IMR-90 (cell line): ENCODE measurements at regions not wholly inside any gene's neighbourhood (a gene's known extent, or its start where the extent isn't known, plus 50 kb on each side); places are given as distances from the start of the nearest gene placed in this dataset.

Experiments
- ATAC-seq: fragments of 200-7000 bp; cut with Tn5 transposase; 2 replicates; pipeline ENCODE4 v1.9.1; 2020; ENCODE audit warnings: low read depth, mild to moderate bottlenecking, moderate library complexity
- BruUV-seq: library from RNA; stranded (reverse); fragments of 400-500 nt; replicated peaks from 2 replicates; lab custom pipeline; 2021; lab: Mats Ljungman, UMichigan
- CTCF ChIA-PET: fragments of 300-600 bp; formaldehyde crosslinking; extraction: SDS; loops from one replicate; lab custom pipeline; 2021; ENCODE audit warnings: antibody characterized with exemption; lab: Yijun Ruan, JAX
- POLR2A ChIA-PET: fragments of 300-600 bp; sonication (Branson Sonifier 250); formaldehyde crosslinking; loops from one replicate; lab custom pipeline; 2022; ENCODE audit warnings: antibody characterized with exemption; ENCODE audit not compliant: unreplicated experiment; lab: Charles Lee
- DNase-seq: peaks from one replicate; pipeline ENCODE4 v3.0.0; 2013
- H2AFZ ChIP-seq: replicated peaks from 2 replicates; pipeline ENCODE3; 2013; ENCODE audit warnings: low read length, mild to moderate bottlenecking; ENCODE audit not compliant: poor library complexity
- H2AK5ac ChIP-seq: 2 replicates; pipeline ENCODE4 v1.6.1; 2013; ENCODE audit warnings: low read depth, low read length, inconsistent platforms
- H2AK9ac ChIP-seq: replicated peaks from 2 replicates; pipeline ENCODE3; 2013; ENCODE audit warnings: mild to moderate bottlenecking, low read depth, low read length, moderate library complexity; ENCODE audit not compliant: poor library complexity
- H2BK120ac ChIP-seq: 2 replicates; pipeline ENCODE4 v1.6.1; 2013; ENCODE audit warnings: low read depth, low read length, inconsistent platforms
- H2BK15ac ChIP-seq: 3 replicates; pipeline ENCODE4 v1.6.1; 2013; ENCODE audit warnings: low read depth, low read length, inconsistent platforms
- H2BK20ac ChIP-seq: 2 replicates; pipeline ENCODE4 v1.6.1; 2013; ENCODE audit warnings: low read depth, mild to moderate bottlenecking, inconsistent platforms, low read length, moderate library complexity
- H2BK5ac ChIP-seq: 2 replicates; pipeline ENCODE4 v1.6.1; 2013; ENCODE audit warnings: mild to moderate bottlenecking, low read depth, low read length, inconsistent platforms; ENCODE audit not compliant: poor library complexity, severe bottlenecking
- H3K14ac ChIP-seq: replicated peaks from 2 replicates; pipeline ENCODE4 v1.6.1; 2013; ENCODE audit warnings: low read depth, low read length, inconsistent platforms
- H3K18ac ChIP-seq: 2 replicates; pipeline ENCODE4 v1.6.1; 2013; ENCODE audit warnings: low read depth, low read length, control low read depth
- H3K23ac ChIP-seq: 2 replicates; pipeline ENCODE4 v1.6.1; 2013; ENCODE audit warnings: low read depth, low read length, inconsistent platforms
- H3K27ac ChIP-seq: 2 replicates; pipeline ENCODE4 v1.5.1; 2013; ENCODE audit warnings: mild to moderate bottlenecking, control low read depth, low read length; ENCODE audit not compliant: insufficient read depth
- H3K27me3 ChIP-seq: 2 replicates; pipeline ENCODE4 v1.6.1; 2013; ENCODE audit warnings: low read length; ENCODE audit not compliant: control insufficient read depth, insufficient read depth
- H3K36me3 ChIP-seq: 2 replicates; pipeline ENCODE4 v1.6.1; 2013; ENCODE audit warnings: low read length, mixed read lengths; ENCODE audit not compliant: control insufficient read depth, insufficient read depth
- H3K4ac ChIP-seq: 2 replicates; pipeline ENCODE4 v1.6.1; 2013; ENCODE audit warnings: low read depth, low read length, inconsistent platforms
- H3K4me1 ChIP-seq: 2 replicates; pipeline ENCODE4 v1.6.1; 2013; ENCODE audit warnings: low read length, mixed read lengths; ENCODE audit not compliant: control insufficient read depth, insufficient read depth
- H3K4me2 ChIP-seq: 2 replicates; pipeline ENCODE4 v1.6.1; 2013; ENCODE audit warnings: low read depth, mild to moderate bottlenecking, control low read depth, low read length, moderate library complexity
- H3K4me3 ChIP-seq: 2 replicates; pipeline ENCODE4 v1.5.1; 2013; ENCODE audit warnings: low read depth, mild to moderate bottlenecking, control low read depth, low read length, moderate library complexity; ENCODE audit not compliant: insufficient read depth
- H3K56ac ChIP-seq: 2 replicates; pipeline ENCODE4 v1.6.1; 2013; ENCODE audit warnings: low read length, inconsistent platforms; ENCODE audit not compliant: insufficient read depth; ENCODE audit errors: extremely low read depth
- H3K79me1 ChIP-seq, 2 experiments: 2 replicates each; pipeline ENCODE4 v1.6.1; 2013; ENCODE audit warnings: low read length in 2 of 2, inconsistent platforms in 1 of 2, low read depth in 1 of 2
- H3K9ac ChIP-seq: 2 replicates; pipeline ENCODE4 v1.6.1; 2013; ENCODE audit warnings: low read depth, low read length, control low read depth
- H3K9me1 ChIP-seq: 2 replicates; pipeline ENCODE4 v1.6.1; 2013; ENCODE audit warnings: low read length, inconsistent platforms; ENCODE audit not compliant: insufficient read depth
- H3K9me3 ChIP-seq: 2 replicates; pipeline ENCODE4 v1.6.1; 2013; ENCODE audit warnings: low read length; ENCODE audit not compliant: control insufficient read depth, insufficient read depth
- H4K20me1 ChIP-seq: 2 replicates; pipeline ENCODE4 v1.6.1; 2013; ENCODE audit warnings: low read length, inconsistent platforms; ENCODE audit not compliant: insufficient read depth
- H4K5ac ChIP-seq: 2 replicates; pipeline ENCODE4 v1.6.1; 2013; ENCODE audit warnings: mild to moderate bottlenecking, low read depth, low read length, control low read depth
- H4K8ac ChIP-seq, 2 experiments: 2 replicates each; pipeline ENCODE4 v1.6.1; 2013; ENCODE audit warnings: low read depth in 2 of 2, low read length in 2 of 2, control low read depth in 1 of 2, inconsistent platforms in 1 of 2
- H4K91ac ChIP-seq: 2 replicates; pipeline ENCODE4 v1.6.1; 2013; ENCODE audit warnings: low read depth, low read length, inconsistent platforms; ENCODE audit not compliant: insufficient read depth
- BHLHE40 ChIP-seq: fragments of 150-350 bp; IDR thresholded peaks from 2 replicates; pipeline ENCODE4 v1.6.1; 2016; ENCODE audit warnings: mild to moderate bottlenecking, low read depth, low read length
- CEBPB ChIP-seq: IDR thresholded peaks from 2 replicates; pipeline ENCODE4 v1.6.1; 2012; ENCODE audit warnings: low read depth, low read length, improper control_type of control experiment
- CHD1 ChIP-seq: IDR thresholded peaks from 2 replicates; pipeline ENCODE4 v1.6.1; 2012; ENCODE audit warnings: low read depth, low read length, improper control_type of control experiment
- FOS ChIP-seq: fragments of 150-350 bp; IDR thresholded peaks from 2 replicates; pipeline ENCODE4 v1.6.1; 2016; ENCODE audit warnings: low read depth, low read length
- MAFK ChIP-seq: IDR thresholded peaks from 2 replicates; pipeline ENCODE4 v1.6.1; 2012; ENCODE audit warnings: low read depth, low read length, improper control_type of control experiment
- MAZ ChIP-seq: IDR thresholded peaks from 2 replicates; pipeline ENCODE4 v1.6.1; 2012; ENCODE audit warnings: low read depth, mild to moderate bottlenecking, low read length, improper control_type of control experiment, moderate library complexity, borderline replicate concordance
- MXI1 ChIP-seq: IDR thresholded peaks from 2 replicates; pipeline ENCODE4 v1.6.1; 2012; ENCODE audit warnings: low read depth, mild to moderate bottlenecking, low read length, moderate library complexity, borderline replicate concordance
- NFE2L2 ChIP-seq: fragments of 150-350 bp; IDR thresholded peaks from 2 replicates; pipeline ENCODE4 v1.6.1; 2016; ENCODE audit warnings: low read depth, mild to moderate bottlenecking, low read length
- POLR2A ChIP-seq: IDR thresholded peaks from 2 replicates; pipeline ENCODE4 v1.6.1; 2012; ENCODE audit warnings: mild to moderate bottlenecking, low read depth, low read length
- RAD21 ChIP-seq: IDR thresholded peaks from 2 replicates; pipeline ENCODE4 v1.6.1; 2012; ENCODE audit warnings: low read length, improper control_type of control experiment
- RCOR1 ChIP-seq: IDR thresholded peaks from 2 replicates; pipeline ENCODE4 v1.6.1; 2012; ENCODE audit warnings: mild to moderate bottlenecking, low read length, improper control_type of control experiment; ENCODE audit not compliant: insufficient replicate concordance
- RFX5 ChIP-seq: IDR thresholded peaks from 2 replicates; pipeline ENCODE4 v1.8.0; 2012; ENCODE audit warnings: low read depth, mild to moderate bottlenecking, low read length, moderate library complexity
- SMC3 ChIP-seq: fragments of 150-350 bp; IDR thresholded peaks from 2 replicates; pipeline ENCODE4 v1.6.1; 2016; ENCODE audit warnings: low read depth, mild to moderate bottlenecking, antibody characterized with exemption, low read length, moderate library complexity
- dilution Hi-C: fragments of 300-500 bp; cut with HindIII; formaldehyde crosslinking; loops from one replicate; pipeline ENCODE4 v1.14.3; 2018; ENCODE audit warnings: low sequenced_read_pairs; ENCODE audit not compliant: unreplicated experiment
- in situ Hi-C: fragments of 300-500 bp; cut with MboI; formaldehyde crosslinking; loops from 3 replicates; pipeline ENCODE4 v1.14.3; 2019; ENCODE audit warnings: low sequenced_read_pairs, inconsistent platforms, mixed read lengths
- intact Hi-C: fragments of 100-400 bp; cut with micrococcal nuclease; formaldehyde crosslinking; loops from 2 replicates; pipeline ENCODE4 v1.10.0; 2022
- TF ChIP-seq, protein P1 (sequence below): fragments of 150-350 bp; IDR thresholded peaks from 2 replicates; pipeline ENCODE4 v1.6.1; 2017; ENCODE audit warnings: mild to moderate bottlenecking, antibody characterized with exemption, low read length, low read depth
- TF ChIP-seq, protein P2 (sequence below): conservative IDR thresholded peaks from 2 replicates; pipeline ENCODE4 v1.5.1; 2012; ENCODE audit warnings: mild to moderate bottlenecking, low read depth, low read length, improper control_type of control experiment
- TF ChIP-seq, protein P3 (sequence below): fragments of 150-350 bp; IDR thresholded peaks from 2 replicates; pipeline ENCODE4 v1.6.1; 2016; ENCODE audit warnings: low read depth, mild to moderate bottlenecking, low read length, moderate library complexity, borderline replicate concordance

DNA sequence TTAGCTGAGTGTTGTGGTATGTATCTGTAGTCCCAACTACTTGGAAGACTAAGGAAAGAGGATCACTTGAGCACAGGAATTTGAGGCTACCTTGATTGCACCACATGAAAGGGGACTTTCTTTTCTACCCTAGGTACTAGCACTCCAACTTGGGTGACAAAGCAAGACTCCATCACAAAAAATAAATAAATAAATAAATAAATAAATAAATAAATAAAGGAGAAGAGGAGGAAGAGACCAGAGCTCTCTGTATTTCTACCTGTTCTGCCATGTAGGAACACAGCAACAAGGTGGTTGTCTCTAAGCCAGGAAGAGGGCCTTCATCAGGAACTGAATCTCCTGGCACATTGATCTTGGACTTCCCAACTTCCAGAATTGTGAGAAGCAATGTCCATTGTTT, 118.6 kb downstream of the HMHB1 start:
- no peak for ATAC-seq
- H2BK120ac ChIP-seq = no peak overlapping the region
- H3K27me3 ChIP-seq = no peaks in the 10 kb centered on the region
- H3K36me3 ChIP-seq = no peaks in the 10 kb centered on the region
- no peak overlapping the region for H3K14ac ChIP-seq
- no peaks in the 10 kb centered on the region for H4K20me1 ChIP-seq
- no peak overlapping the region for H3K4me3 ChIP-seq
- no peak overlapping the region for H3K23ac ChIP-seq
- intact Hi-C loops = no loop called here
- dilution Hi-C loops = no loop called here
- H3K4ac ChIP-seq = no peak overlapping the region
- TF ChIP-seq, protein P1, sequence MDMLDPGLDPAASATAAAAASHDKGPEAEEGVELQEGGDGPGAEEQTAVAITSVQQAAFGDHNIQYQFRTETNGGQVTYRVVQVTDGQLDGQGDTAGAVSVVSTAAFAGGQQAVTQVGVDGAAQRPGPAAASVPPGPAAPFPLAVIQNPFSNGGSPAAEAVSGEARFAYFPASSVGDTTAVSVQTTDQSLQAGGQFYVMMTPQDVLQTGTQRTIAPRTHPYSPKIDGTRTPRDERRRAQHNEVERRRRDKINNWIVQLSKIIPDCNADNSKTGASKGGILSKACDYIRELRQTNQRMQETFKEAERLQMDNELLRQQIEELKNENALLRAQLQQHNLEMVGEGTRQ = no peak
- no peak for TF ChIP-seq CEBPB
- no peak for TF ChIP-seq CHD1
- no peak for TF ChIP-seq POLR2A
- TF ChIP-seq, protein P2, sequence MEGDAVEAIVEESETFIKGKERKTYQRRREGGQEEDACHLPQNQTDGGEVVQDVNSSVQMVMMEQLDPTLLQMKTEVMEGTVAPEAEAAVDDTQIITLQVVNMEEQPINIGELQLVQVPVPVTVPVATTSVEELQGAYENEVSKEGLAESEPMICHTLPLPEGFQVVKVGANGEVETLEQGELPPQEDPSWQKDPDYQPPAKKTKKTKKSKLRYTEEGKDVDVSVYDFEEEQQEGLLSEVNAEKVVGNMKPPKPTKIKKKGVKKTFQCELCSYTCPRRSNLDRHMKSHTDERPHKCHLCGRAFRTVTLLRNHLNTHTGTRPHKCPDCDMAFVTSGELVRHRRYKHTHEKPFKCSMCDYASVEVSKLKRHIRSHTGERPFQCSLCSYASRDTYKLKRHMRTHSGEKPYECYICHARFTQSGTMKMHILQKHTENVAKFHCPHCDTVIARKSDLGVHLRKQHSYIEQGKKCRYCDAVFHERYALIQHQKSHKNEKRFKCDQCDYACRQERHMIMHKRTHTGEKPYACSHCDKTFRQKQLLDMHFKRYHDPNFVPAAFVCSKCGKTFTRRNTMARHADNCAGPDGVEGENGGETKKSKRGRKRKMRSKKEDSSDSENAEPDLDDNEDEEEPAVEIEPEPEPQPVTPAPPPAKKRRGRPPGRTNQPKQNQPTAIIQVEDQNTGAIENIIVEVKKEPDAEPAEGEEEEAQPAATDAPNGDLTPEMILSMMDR = no peak
- TF ChIP-seq MXI1 = no peak
- TF ChIP-seq BHLHE40 = no peak
- no peak for TF ChIP-seq RAD21
- TF ChIP-seq RFX5 = no peak
- TF ChIP-seq NFE2L2 = no peak
- TF ChIP-seq RCOR1 = no peak
- TF ChIP-seq SMC3 = no peak
- TF ChIP-seq FOS = no peak
- TF ChIP-seq, protein P3, sequence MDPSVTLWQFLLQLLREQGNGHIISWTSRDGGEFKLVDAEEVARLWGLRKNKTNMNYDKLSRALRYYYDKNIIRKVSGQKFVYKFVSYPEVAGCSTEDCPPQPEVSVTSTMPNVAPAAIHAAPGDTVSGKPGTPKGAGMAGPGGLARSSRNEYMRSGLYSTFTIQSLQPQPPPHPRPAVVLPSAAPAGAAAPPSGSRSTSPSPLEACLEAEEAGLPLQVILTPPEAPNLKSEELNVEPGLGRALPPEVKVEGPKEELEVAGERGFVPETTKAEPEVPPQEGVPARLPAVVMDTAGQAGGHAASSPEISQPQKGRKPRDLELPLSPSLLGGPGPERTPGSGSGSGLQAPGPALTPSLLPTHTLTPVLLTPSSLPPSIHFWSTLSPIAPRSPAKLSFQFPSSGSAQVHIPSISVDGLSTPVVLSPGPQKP = no peak
- no peak for TF ChIP-seq MAFK
- TF ChIP-seq MAZ = no peak
- no peak overlapping the region for H2AK9ac ChIP-seq
- H4K91ac ChIP-seq = no peak overlapping the region
- no peak overlapping the region for H4K8ac ChIP-seq
- ChIA-PET CTCF (interaction anchor here (1.1 kb wide), 1 partner anchor 18 kb away, joined by 3 read pairs; no protein-coding TSS in a partner anchor), POLR2A (no interaction called here)
- no peak overlapping the region for H3K18ac ChIP-seq
- H3K9me3 ChIP-seq = peaks cover 7% of the 10 kb centered on the region
- no peaks in the 10 kb centered on the region for H3K79me1 ChIP-seq
- no peak overlapping the region for H2BK5ac ChIP-seq
- no peak overlapping the region for H2AK5ac ChIP-seq
- H3K4me2 ChIP-seq = no peak overlapping the region
- no peak overlapping the region for H2AFZ ChIP-seq
- no peak for DNase-seq
- peaks cover 5% of the 10 kb centered on the region; the same call in 1 of the 2 replicates for H3K9me1 ChIP-seq
- H3K9ac ChIP-seq = no peak overlapping the region
- no peak overlapping the region for H3K56ac ChIP-seq
- in situ Hi-C loops = no loop called here
- H4K5ac ChIP-seq = no peak overlapping the region
- H2BK15ac ChIP-seq = no peak overlapping the region
- no peak overlapping the region for H3K27ac ChIP-seq
- no TSS peak for BruUV-seq
- H3K4me1 ChIP-seq = no peaks in the 10 kb centered on the region
- H2BK20ac ChIP-seq = no peak overlapping the region
